ENCODE measurements at regions not wholly inside any gene's neighbourhood (a gene's known extent, or its start where the extent isn't known, plus 50 kb on each side); places are given as distances from the start of the nearest gene placed in this dataset.

DNA sequence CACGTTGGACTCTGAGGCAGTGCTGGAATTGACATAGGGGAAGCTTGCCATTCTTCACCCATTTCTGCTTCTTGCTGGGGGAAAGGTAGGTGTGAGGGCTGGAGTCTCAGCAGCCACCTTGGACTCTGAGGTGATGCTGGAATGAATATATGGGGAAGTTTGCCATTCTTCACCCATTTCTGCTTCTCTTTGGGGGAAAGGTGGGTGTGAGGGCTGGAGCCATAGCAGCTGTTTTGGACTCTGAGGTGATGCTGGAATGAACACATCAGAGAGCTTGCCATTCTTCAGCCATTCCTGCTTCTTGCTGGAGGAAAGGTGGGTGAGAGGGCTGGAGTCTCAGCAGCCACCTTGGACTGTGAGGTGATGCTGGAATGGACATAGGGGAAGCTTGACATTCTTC lies 115.1 kb downstream of the CRLF2 start:
- Mint-ChIP-seq H3K9me3 (no peaks in the 10 kb centered on the region), H3K27me3 (no peaks in the 10 kb centered on the region), H3K4me1 (ENCODE audit: low read depth) (peaks cover 15% of the 10 kb centered on the region), H3K36me3 (ENCODE audit: low read depth) (no peaks in the 10 kb centered on the region), H3K4me3 (no peak overlapping the region), H3K27ac (no peak overlapping the region)
- Histone ChIP-seq H3K4me3 (ENCODE audit: low read length) (no peak overlapping the region), H3K4me1 (ENCODE audit: insufficient read depth, low read length) (peaks cover 3% of the 10 kb centered on the region), H3K9me3 (ENCODE audit: control insufficient read depth in 1 of 2, insufficient read depth in 1 of 2, low read length in 2 of 2) (peaks cover 8 to 47% of the 10 kb centered on the region in 2 experiments), H3K36me3 (ENCODE audit: insufficient read depth, low read length) (no peaks in the 10 kb centered on the region), H3K27ac (ENCODE audit: low read depth in 1 of 2, low read length in 2 of 2) (no peak overlapping the region), H3K27me3 (ENCODE audit: control insufficient read depth in 1 of 2, insufficient read depth in 2 of 2, low read length in 2 of 2) (peaks cover 3 to 4% of the 10 kb centered on the region in 2 experiments)
- no peak for DNase-seq
- TF ChIP-seq, protein P1, sequence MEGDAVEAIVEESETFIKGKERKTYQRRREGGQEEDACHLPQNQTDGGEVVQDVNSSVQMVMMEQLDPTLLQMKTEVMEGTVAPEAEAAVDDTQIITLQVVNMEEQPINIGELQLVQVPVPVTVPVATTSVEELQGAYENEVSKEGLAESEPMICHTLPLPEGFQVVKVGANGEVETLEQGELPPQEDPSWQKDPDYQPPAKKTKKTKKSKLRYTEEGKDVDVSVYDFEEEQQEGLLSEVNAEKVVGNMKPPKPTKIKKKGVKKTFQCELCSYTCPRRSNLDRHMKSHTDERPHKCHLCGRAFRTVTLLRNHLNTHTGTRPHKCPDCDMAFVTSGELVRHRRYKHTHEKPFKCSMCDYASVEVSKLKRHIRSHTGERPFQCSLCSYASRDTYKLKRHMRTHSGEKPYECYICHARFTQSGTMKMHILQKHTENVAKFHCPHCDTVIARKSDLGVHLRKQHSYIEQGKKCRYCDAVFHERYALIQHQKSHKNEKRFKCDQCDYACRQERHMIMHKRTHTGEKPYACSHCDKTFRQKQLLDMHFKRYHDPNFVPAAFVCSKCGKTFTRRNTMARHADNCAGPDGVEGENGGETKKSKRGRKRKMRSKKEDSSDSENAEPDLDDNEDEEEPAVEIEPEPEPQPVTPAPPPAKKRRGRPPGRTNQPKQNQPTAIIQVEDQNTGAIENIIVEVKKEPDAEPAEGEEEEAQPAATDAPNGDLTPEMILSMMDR (IDR thresholded peaks at IDR 0.05) = no peak
- CTCF ChIA-PET = no interaction called here
- intact Hi-C loops (cut with DNase I, micrococcal nuclease) = no loop called here
- POLR2A ChIA-PET = no interaction called here
- no peak for ATAC-seq (ENCODE audit: poor library complexity)

DNA sequence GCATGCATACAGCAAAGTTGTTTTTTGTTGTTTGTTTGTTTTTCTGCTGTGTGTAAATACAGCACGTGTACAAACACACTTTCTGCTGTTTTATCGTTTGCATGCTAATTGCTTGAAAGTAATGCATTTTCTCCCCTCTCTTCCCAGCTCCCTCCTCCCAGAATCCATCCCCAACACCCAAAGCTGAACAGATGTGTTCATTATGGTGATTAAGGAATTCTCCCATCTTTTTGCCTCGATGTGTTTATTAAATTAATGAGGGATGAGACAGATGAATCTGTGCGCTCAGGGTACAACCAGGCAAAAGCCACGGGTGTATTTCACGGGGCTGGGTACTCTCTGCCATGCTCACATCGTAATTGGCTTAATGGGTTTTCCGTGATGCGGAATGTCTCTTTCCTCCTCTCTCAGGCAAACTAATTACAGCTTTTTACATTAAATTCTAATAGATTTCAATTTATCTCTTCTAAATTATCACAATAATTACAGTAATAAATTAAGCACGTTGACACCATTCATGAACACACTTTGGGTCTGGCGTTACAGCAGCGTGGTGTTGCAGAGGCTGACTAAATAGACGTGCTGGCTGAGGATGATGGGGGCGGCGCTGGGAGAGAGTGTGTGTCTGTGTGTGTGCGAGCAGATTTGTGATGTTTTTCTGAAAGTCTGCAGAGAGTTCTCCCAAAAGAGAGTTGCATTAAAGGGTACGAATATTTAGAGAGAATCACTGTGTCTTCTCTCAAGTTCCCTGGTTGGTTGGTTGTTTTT lies 117.7 kb downstream of the CRLF2 start:
- Histone ChIP-seq H3K4me3 (ENCODE audit: low read length) (no peak overlapping the region), H3K27ac (ENCODE audit: low read depth in 1 of 2, low read length in 2 of 2) (no peak overlapping the region), H3K4me1 (ENCODE audit: insufficient read depth, low read length) (peaks cover 3% of the 10 kb centered on the region), H3K36me3 (ENCODE audit: insufficient read depth, low read length) (no peaks in the 10 kb centered on the region), H3K27me3 (ENCODE audit: control insufficient read depth in 1 of 2, insufficient read depth in 2 of 2, low read length in 2 of 2) (peaks cover 3 to 4% of the 10 kb centered on the region in 2 experiments), H3K9me3 (ENCODE audit: control insufficient read depth in 1 of 2, insufficient read depth in 1 of 2, low read length in 2 of 2) (peaks cover 8 to 47% of the 10 kb centered on the region in 2 experiments)
- Mint-ChIP-seq H3K36me3 (ENCODE audit: low read depth) (no peaks in the 10 kb centered on the region), H3K27me3 (no peaks in the 10 kb centered on the region), H3K27ac (no peak overlapping the region), H3K9me3 (no peaks in the 10 kb centered on the region), H3K4me1 (ENCODE audit: low read depth) (peaks cover 15% of the 10 kb centered on the region), H3K4me3 (no peak overlapping the region)
- ChIA-PET POLR2A (no interaction called here), CTCF (no interaction called here)
- DNase-seq (no peak), ATAC-seq (ENCODE audit: poor library complexity) (no peak)
- TF ChIP-seq, protein P1 (IDR thresholded peaks at IDR 0.05) = no peak
- intact Hi-C loops (cut with DNase I, micrococcal nuclease) = no loop called here

DNA sequence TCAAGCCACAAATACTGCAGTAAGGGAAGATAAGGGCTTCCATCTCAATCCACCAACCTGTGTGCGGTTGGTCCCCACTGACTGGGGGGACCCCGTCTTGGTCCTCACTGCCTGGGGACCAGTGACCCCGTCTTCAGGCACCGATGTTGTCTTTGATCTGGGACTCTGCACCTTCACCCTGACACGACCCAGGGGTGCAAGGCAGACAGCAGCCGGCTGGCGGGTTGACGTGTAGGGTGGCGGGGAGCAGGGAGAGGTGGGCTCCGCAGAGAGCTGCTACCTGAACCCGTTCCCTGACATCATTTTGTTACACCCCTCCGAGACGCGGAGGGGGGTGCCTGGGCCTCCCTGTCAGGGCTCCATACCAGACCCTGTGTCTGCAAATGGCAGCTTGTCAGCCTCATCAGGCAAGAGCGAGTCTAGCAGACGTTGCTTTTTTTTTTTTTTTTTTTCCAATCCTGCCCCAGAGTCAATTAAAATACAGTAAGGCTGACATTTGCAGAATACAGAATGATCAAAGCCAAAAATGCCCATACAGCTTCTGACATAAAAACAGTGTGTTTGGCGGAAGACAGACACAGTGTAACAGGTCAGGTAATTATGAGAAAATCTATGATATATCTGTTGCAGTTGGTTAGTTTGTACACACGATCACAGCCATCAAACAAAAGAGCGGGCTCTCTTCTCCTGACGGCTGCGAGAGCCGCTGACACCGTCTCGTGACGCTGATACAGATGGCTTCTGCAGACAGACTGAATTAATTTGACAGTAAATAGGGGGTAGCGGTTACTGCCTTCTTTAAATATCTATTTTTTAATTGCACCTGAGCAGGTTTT lies 118.6 kb downstream of the CRLF2 start:
- ATAC-seq (ENCODE audit: poor library complexity) = peak; percentile 49
- Mint-ChIP-seq H3K36me3 (ENCODE audit: low read depth) (no peaks in the 10 kb centered on the region), H3K4me1 (ENCODE audit: low read depth) (peaks cover 15% of the 10 kb centered on the region), H3K9me3 (no peaks in the 10 kb centered on the region), H3K4me3 (peak overlapping the region; percentile 76), H3K27ac (peak overlapping the region; percentile 83), H3K27me3 (no peaks in the 10 kb centered on the region)
- POLR2A ChIA-PET = no interaction called here
- CTCF ChIA-PET = no interaction called here
- H3K27me3 ChIP-seq (ENCODE audit: control insufficient read depth in 1 of 2, insufficient read depth in 2 of 2, low read length in 2 of 2) = no peaks in the 10 kb centered on the region
- intact Hi-C loops (cut with DNase I, micrococcal nuclease) = no loop called here
- H3K9me3 ChIP-seq (ENCODE audit: control insufficient read depth in 1 of 2, insufficient read depth in 1 of 2, low read length in 2 of 2) = peaks cover 8 to 41% of the 10 kb centered on the region in 2 experiments
- no peaks in the 10 kb centered on the region for H3K36me3 ChIP-seq (ENCODE audit: insufficient read depth, low read length)
- peak overlapping the region in 1 of 2 donors; percentile 29 for H3K27ac ChIP-seq (ENCODE audit: low read depth in 1 of 2, low read length in 2 of 2)
- TF ChIP-seq, protein P1 (IDR thresholded peaks at IDR 0.05) = no peak
- peaks cover 3% of the 10 kb centered on the region for H3K4me1 ChIP-seq (ENCODE audit: insufficient read depth, low read length)
- H3K4me3 ChIP-seq (ENCODE audit: low read length) = peak overlapping the region; percentile 42
- peak in 5 of 14 experiments; percentile 4 to 12 (median 8) for DNase-seq

Measured in CD4-positive, alpha-beta T cell (primary cell).